Vagina (tissue), 2 donors: ENCODE measurements at regions not wholly inside any gene's neighbourhood (a gene's known extent, or its start where the extent isn't known, plus 50 kb on each side); places are given as distances from the start of the nearest gene placed in this dataset.

ENCODE experiments used
- CTCF ChIP-seq, 3 experiments: fragments of 450-650 bp in 2 of 3; fragments of 200-600 bp in 1 of 3; sonication (generic) in 1 of 3; IDR thresholded peaks; one replicate each; pipeline ENCODE4 v1.5.1; 2017 to 2019; ENCODE audit warnings: antibody characterized with exemption in 3 of 3, mild to moderate bottlenecking in 2 of 3, moderate library complexity in 2 of 3
- POLR2AphosphoS5 ChIP-seq, 2 donors: sonication (generic); formaldehyde crosslinking; IDR thresholded peaks; one replicate each; pipeline ENCODE4 v1.9.0; 2017; ENCODE audit warnings: antibody characterized with exemption in 2 of 2, mild to moderate bottlenecking in 2 of 2, low read depth in 1 of 2; ENCODE audit not compliant: insufficient read depth in 1 of 2

- TF ChIP-seq CTCF (IDR thresholded peaks at IDR 0.05) (no peak), POLR2AphosphoS5 (IDR thresholded peaks at IDR 0.05; ENCODE audit: insufficient read depth in 1 of 2, low read depth in 1 of 2) (no peak)
These were observed 262.9 kb downstream of the BCL11A start for GRCh38 chr2:60290509-60290908.
